ENCODE measurements at regions not wholly inside any gene's neighbourhood (a gene's known extent, or its start where the extent isn't known, plus 50 kb on each side); places are given as distances from the start of the nearest gene placed in this dataset.

GRCh38 chr10:81008726-81009125 lies 471.0 kb downstream of the SH2D4B start:
- ChIA-PET SMC1A (ENCODE audit: uncharacterized antibody, unreplicated experiment) (interaction anchor here (0.8 to 1.3 kb wide), 2 partner anchors 10 to 367 kb away, joined by 3 to 4 read pairs; no protein-coding TSS in a partner anchor), RAD21 (ENCODE audit: unreplicated experiment) (no interaction called here), CTCF (interaction anchor here (1.5 to 4.9 kb wide), 3 partner anchors 10 to 564 kb away, joined by 5 to 26 read pairs (median 7); no protein-coding TSS in a partner anchor), POLR2A (no interaction called here)
- Histone ChIP-seq H3K9me3 (replicated peaks; ENCODE audit: control insufficient read depth, insufficient read depth, low read length) (no peaks in the 10 kb centered on the region), H3K4me3 (no peak overlapping the region), H4K20me1 (ENCODE audit: control insufficient read depth, insufficient read depth) (no peaks in the 10 kb centered on the region), H3K79me2 (ENCODE audit: control insufficient read depth, insufficient read depth, low read length) (no peaks in the 10 kb centered on the region), H3K27me3 (replicated peaks in 1 of 2; ENCODE audit: control insufficient read depth in 2 of 2, insufficient read depth in 2 of 2, low read length in 1 of 2) (no peaks in the 10 kb centered on the region), H3K27ac (ENCODE audit: control insufficient read depth, insufficient read depth) (no peak overlapping the region), H3K4me1 (ENCODE audit: control insufficient read depth, insufficient read depth, low read length) (no peaks in the 10 kb centered on the region), H3K36me3 (ENCODE audit: control insufficient read depth in 2 of 2, insufficient read depth in 2 of 2, low read length in 1 of 2) (no peaks in the 10 kb centered on the region), H3K9ac (ENCODE audit: control insufficient read depth, insufficient read depth, low read length) (no peak overlapping the region), H2AFZ (ENCODE audit: control insufficient read depth, low read depth, low read length) (no peak overlapping the region), H3K4me2 (ENCODE audit: control insufficient read depth, insufficient read depth) (no peak overlapping the region)
- intact Hi-C loops (cut with micrococcal nuclease; ENCODE audit: unreplicated experiment) = no loop called here
- DNase-seq (ENCODE audit: low read depth, low spot score) (no peak), FAIRE-seq (no peak), ATAC-seq (no peak)
- in situ Hi-C loops (cut with MboI) = no loop called here
- 14% methylated on average over 3 of the region's 3 CpGs for WGBS (ENCODE audit: insufficient coverage, insufficient replicate concordance, low lambda C conversion rate, missing lambda C conversion rate)
- no TSS peak for BruUV-seq (replicated peaks)
- TF ChIP-seq MYB (IDR thresholded peaks at IDR 0.05; ENCODE audit: borderline replicate concordance, low read depth, low read length) (no peak), TARDBP (IDR thresholded peaks at IDR 0.05; ENCODE audit: borderline replicate concordance) (no peak), CBX3 (IDR thresholded peaks at IDR 0.05; ENCODE audit: borderline replicate concordance, low read depth) (no peak), RBBP5 (conservative IDR thresholded peaks at IDR 0.05) (no peak), BHLHE40 (IDR thresholded peaks at IDR 0.05; ENCODE audit: borderline replicate concordance in 1 of 2, low read depth in 2 of 2, low read length in 1 of 2) (no peak), SMARCA5 (IDR thresholded peaks at IDR 0.05) (no peak), BMI1 (IDR thresholded peaks at IDR 0.05; ENCODE audit: borderline replicate concordance) (no peak), STAT3 (IDR thresholded peaks at IDR 0.05; ENCODE audit: low read depth, low read length) (no peak), NR2F1 (conservative IDR thresholded peaks at IDR 0.05) (no peak), GABPA (IDR thresholded peaks at IDR 0.05; ENCODE audit: low read depth) (no peak), IRF4 (IDR thresholded peaks at IDR 0.05; ENCODE audit: low read depth, low read length) (no peak), BCL11A (IDR thresholded peaks at IDR 0.05; ENCODE audit: low read depth, low read length) (no peak), ETV6 (conservative IDR thresholded peaks at IDR 0.05 in 1 of 2, IDR thresholded peaks at IDR 0.05 in 1 of 2; ENCODE audit: borderline replicate concordance in 1 of 2, low read depth in 1 of 2) (no peak), ZNF592 (IDR thresholded peaks at IDR 0.05) (no peak), PBX3 (IDR thresholded peaks at IDR 0.05; ENCODE audit: insufficient replicate concordance, low read depth, low read length) (no peak), NR2C1 (IDR thresholded peaks at IDR 0.05) (no peak)
- TF ChIP-seq, protein P1, sequence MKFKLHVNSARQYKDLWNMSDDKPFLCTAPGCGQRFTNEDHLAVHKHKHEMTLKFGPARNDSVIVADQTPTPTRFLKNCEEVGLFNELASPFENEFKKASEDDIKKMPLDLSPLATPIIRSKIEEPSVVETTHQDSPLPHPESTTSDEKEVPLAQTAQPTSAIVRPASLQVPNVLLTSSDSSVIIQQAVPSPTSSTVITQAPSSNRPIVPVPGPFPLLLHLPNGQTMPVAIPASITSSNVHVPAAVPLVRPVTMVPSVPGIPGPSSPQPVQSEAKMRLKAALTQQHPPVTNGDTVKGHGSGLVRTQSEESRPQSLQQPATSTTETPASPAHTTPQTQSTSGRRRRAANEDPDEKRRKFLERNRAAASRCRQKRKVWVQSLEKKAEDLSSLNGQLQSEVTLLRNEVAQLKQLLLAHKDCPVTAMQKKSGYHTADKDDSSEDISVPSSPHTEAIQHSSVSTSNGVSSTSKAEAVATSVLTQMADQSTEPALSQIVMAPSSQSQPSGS (IDR thresholded peaks at IDR 0.05; ENCODE audit: low read length) = no peak
- TF ChIP-seq, protein P2, sequence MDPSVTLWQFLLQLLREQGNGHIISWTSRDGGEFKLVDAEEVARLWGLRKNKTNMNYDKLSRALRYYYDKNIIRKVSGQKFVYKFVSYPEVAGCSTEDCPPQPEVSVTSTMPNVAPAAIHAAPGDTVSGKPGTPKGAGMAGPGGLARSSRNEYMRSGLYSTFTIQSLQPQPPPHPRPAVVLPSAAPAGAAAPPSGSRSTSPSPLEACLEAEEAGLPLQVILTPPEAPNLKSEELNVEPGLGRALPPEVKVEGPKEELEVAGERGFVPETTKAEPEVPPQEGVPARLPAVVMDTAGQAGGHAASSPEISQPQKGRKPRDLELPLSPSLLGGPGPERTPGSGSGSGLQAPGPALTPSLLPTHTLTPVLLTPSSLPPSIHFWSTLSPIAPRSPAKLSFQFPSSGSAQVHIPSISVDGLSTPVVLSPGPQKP (IDR thresholded peaks at IDR 0.05; ENCODE audit: low read depth, low read length) = no peak
